ENCODE measurements at regions not wholly inside any gene's neighbourhood (a gene's known extent, or its start where the extent isn't known, plus 50 kb on each side); places are given as distances from the start of the nearest gene placed in this dataset.
"Not testable (repeated sequence)": the region's sequence is repeated elsewhere in the genome, so short reads cannot be mapped to it uniquely, and the experiment has no call there.

GRCh38 chr6:8282946-8283345 lies 152.4 kb downstream of the SLC35B3 start:
- not testable (repeated sequence) for TF ChIP-seq CTCF, POLR2A (IDR thresholded peaks at IDR 0.05)

Data from uterus (tissue), 2 donors.